ENCODE measurements at regions not wholly inside any gene's neighbourhood (a gene's known extent, or its start where the extent isn't known, plus 50 kb on each side); places are given as distances from the start of the nearest gene placed in this dataset.

GRCh38 chr6:139611327-139612134 is 237.1 kb upstream of the CITED2 start:
- DNase-seq (ENCODE audit: low read depth in 2 of 2) = no peak

- no peak for DNase-seq (ENCODE audit: low read depth in 2 of 2)
Measured at GRCh38 chr6:139608466-139609261, 234.2 kb upstream of the CITED2 start.

- DNase-seq (ENCODE audit: low read depth in 2 of 2) = no peak
Measured at GRCh38 chr6:139605350-139605749, 230.9 kb upstream of the CITED2 start.

GRCh38 chr6:139603581-139603980 is 229.1 kb upstream of the CITED2 start:
- no peak for DNase-seq (ENCODE audit: low read depth in 2 of 2)

DNA sequence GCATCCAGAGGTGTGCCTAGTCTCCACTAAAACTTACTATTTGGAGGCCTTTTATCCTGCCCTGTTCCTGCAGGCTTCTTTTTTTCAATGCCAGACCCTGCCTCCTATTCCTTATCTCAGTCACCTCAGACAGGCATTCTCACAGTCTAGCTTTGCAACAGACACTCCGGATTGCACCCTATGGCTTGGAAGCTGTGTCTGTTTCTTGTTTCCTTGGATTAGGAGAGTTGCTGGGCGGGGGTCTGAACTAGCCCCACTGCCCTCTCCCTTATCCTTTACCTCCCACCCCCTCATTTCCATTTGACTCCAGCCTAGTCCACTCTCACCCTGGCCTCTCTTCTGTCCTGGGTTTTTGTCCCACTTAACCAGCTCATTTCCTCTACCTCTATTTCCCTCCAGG is 228.1 kb upstream of the CITED2 start:
- DNase-seq (ENCODE audit: low read depth in 2 of 2) = no peak

- DNase-seq (ENCODE audit: low read depth in 2 of 2) = no peak
Measured at GRCh38 chr6:139600919-139601475, 226.5 kb upstream of the CITED2 start.

DNA sequence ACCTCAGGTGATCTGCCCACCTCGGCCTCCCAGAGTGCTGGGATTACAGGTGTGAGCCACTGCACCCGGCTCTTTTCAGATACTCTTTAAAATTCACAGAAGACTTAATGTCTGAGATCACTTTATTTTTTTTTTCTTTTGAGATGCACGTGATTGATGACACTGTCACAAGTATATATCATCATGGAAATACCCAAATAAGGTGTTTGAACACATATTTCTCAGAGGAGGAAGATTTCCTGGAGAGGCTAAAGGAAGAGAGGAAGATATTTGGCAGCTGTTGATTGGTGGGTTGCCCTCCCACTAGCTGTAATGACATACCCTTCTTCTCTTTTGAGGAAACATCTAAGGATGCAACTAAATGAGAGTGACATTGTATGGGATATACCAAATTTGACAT is 225.9 kb upstream of the CITED2 start:
- DNase-seq (ENCODE audit: low read depth in 2 of 2) = no peak

GRCh38 chr6:139597771-139598755 is 223.6 kb upstream of the CITED2 start:
- no peak for DNase-seq (ENCODE audit: low read depth in 2 of 2)

DNA sequence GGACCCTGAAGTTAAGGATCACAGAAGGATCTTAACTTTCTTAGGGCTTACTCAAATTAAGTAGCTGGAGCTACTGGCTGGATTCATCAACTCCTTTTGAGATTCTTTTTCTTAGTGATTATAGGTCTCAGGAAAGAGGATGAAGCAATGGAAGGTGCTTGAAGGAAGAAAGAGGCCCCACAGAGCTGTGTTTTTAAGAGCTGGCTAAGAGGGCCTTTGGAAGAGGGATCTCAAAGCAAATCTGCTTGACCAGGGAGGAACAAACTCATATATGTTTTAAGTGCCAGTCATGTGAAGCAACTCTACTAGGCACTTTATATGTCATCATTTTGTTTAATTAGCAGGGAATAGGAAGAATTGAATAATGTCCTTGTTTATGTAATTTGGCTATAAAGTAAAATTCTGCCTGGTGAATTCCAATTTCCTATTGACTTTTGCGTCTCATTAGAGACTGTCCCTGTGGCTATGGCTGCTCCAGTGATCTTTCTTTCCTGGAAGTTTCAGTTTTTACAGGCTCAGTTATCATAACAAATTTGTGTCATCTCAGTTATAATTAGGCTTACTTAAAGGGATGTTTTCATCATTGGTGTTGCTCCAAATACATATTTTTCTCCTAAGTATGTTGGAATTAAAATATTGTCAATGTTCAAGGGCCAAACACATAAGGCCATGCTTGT is 222.8 kb upstream of the CITED2 start:
- no peak for DNase-seq (ENCODE audit: low read depth in 2 of 2)

DNA sequence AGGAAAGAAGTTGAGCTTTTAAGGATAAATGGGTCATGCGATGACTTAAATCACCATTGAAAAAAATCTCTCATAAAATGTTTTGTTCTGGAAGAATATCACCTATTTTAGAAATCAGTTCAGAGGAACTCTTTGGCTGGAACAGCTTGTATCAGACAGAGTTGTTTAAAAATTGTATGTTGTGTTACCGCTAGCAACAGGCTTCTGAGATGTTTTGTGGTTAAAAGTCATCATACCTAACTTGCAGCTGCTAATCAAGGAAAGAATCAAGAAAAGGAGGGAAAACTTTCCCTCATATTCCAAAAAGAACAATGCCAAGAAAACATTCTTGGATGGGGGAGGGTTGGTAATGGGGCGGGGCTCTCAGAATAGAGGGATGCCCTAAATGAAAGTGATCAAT is 220.7 kb upstream of the CITED2 start:
- no peak for DNase-seq (ENCODE audit: low read depth in 2 of 2)

DNA sequence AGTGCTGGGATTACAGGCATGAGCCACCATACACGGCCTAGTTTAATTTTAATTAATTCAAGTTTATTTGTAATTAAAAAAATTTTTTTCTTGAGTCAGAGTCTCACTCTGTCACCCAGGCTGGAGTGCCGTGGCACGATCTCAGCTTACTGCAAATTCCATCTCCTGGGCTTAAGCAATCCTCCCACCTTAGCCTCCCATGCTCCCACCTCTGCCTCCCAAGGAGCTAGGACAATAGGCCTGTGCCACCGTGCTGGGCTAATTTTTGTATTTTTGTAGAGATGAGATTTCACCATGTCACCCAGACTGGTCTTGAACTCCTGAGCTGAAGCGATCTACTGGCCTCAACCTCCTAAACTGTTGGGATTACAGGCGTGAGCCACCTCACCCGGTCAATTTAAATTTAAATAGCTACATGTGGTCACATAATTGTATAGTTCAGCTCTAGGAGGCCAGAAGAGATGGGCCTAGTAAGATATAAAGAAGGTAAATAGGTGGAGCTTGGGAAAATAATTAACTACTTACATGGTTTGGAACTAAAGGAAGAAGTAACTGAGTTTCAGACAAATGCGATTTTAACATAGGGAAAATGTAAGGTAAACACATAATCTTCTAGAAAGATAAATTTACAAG is 220.0 kb upstream of the CITED2 start:
- DNase-seq (ENCODE audit: low read depth in 2 of 2) = no peak

- DNase-seq (ENCODE audit: low read depth in 2 of 2) = no peak
Measured at GRCh38 chr6:139593081-139593480, 218.6 kb upstream of the CITED2 start.

DNA sequence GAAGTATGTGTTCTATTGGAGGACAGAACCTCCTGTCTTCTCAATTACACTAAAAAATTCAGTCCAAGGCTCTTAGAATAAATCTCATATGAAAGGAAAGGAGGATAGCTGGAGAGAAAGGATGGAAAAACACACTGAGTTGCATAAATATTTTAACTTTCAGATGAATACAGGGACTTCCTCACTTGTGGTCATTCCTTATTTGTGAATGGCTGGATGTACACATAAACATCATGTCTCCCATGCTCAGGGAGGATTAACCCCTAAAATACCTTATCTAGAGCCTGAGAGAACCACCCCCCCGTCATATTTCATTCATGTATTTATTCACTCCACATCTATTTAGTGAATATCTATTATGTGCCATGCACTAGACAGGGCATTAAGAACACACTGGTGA is 217.6 kb upstream of the CITED2 start:
- no peak for DNase-seq (ENCODE audit: low read depth in 2 of 2)

DNA sequence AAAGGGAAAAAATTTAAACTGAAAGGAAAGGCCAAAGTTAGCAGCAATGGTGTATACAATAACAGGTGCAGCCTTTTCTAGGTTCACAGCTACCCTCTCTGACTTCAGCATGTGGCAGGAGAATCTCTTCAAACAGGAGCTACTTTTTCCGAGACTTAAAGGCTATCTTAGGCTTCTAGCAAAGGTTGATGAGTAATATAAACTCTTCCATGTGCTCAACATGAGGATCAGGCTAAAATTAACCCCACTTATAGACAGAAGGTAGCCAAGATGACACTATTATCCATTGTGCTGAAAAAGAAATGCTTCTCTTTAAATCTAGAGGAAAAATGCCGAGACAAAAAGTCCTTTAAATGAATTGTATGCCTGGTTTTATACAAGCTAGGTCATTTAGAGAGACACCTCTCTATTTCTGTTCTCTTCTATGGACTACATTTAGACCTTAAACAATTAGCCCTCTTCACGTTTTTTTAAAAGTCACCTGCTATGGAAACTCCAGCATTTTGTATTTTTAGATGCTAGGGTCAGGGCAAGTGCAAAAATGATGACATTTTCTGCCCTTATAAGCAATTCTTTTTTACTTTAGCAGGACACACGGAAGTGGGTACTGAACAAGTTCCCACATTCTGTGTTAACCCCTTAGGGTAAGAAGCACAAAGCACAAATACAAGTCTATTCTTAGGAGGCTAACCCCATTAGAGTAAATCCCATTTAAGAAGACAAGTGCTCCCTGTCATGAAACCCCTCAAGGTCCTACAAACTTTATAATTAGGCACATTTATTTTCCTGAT is 216.8 kb upstream of the CITED2 start:
- no peak for DNase-seq (ENCODE audit: low read depth in 2 of 2)

- DNase-seq (ENCODE audit: low read depth in 2 of 2) = no peak
Measured at GRCh38 chr6:139590206-139590605, 215.8 kb upstream of the CITED2 start.

DNA sequence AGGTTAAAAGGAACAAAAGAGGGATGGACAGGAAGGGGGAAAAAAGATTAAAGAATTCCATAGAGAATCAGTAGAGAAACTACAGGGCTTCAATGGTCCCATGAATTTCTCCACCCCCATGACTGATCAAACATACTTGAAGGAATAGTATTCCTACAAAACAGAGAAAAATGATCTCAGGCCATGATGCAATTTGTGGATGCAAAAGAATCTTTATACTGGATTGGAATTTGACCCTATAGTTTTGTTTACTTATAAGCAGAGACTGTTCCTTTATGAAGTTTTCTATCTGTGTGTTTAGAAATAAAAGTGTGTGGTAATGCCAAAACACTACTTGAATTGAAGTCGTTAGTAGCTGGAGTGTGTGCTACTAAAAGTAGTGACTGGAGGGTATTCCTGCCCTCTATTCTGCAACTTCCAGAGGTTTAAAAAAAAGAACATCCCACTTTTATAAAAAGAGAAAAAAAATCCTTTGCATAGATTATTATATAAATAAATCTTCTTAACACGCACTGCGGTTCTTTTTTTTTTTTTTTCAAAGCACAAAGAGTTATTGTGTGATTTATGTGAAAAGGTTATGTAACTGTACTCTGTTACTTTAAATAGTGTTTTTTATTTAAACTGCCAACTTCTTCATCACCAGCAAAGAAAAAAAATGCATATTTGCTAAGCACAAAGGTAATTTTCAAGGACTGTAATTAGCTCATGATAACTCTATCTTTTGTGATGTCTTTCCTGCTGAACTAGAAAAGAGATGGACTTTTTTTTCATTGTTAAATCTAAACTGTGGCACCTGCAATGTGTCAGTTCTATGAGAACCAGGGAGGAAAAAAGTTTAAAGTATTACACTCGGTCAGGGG is 214.5 kb upstream of the CITED2 start:
- DNase-seq (ENCODE audit: low read depth in 2 of 2) = no peak

DNA sequence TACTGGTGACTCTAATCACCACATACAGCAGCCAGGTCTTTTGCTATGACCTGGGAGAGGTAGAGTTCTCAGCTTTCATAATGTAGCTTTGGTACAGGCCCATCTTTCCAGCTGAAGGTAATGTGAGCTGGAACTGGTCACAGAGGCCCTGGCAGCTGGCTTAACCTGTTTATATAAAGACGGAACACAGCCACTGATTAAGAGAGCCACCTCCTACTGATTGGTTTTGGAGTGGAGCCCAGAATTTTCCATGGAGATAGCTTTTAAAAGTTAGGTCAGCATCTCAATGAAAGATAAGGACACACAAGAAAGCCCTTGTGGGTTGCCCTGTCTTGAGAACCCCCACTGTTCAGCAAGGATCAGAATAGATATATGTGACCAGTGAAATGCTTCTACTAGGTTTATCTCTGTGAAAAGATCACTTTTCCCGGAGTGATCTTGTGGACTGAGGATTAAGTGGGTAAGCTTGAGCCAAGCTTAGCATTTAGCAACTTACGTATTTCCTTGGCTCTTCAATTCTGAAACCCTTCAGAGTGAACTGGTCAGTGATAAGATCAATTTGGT is 213.7 kb upstream of the CITED2 start:
- DNase-seq (ENCODE audit: low read depth in 2 of 2) = no peak

DNA sequence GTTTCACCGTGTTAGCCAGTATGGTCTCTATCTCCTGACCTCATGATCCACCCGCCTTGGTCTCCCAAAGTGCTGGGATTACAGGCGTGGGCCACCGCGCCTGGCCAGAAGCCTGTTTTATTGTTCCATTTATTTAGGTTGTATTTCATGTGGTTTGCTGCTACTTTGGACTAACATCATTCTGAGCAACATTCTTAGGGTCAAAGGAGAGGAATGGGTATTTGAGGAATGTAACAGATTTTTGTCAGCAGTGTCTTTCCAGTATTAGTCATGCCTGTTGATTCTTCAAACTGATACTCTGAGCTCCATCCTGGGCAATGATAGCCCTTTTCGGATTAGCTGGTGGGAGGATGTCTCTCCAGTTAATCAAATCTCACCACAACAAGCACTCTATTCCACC is 213.0 kb upstream of the CITED2 start:
- no peak for DNase-seq (ENCODE audit: low read depth in 2 of 2)
